ENCODE measurements at regions not wholly inside any gene's neighbourhood (a gene's known extent, or its start where the extent isn't known, plus 50 kb on each side); places are given as distances from the start of the nearest gene placed in this dataset.

- no peak overlapping the region for H3K4me2 ChIP-seq (ENCODE audit: low read depth, low read length, poor library complexity, severe bottlenecking)
- no peak overlapping the region for H2AFZ ChIP-seq (ENCODE audit: low read depth, low read length, severe bottlenecking)
- TF ChIP-seq CTCF (IDR thresholded peaks at IDR 0.05; ENCODE audit: insufficient read depth, low read length, poor library complexity, severe bottlenecking) = no peak
- no peak for TF ChIP-seq EZH2phosphoT487 (conservative IDR thresholded peaks at IDR 0.05; ENCODE audit: low read length)
- H3K4me3 ChIP-seq (ENCODE audit: insufficient read depth, low read length, poor library complexity, severe bottlenecking) = no peak overlapping the region
- H3K27me3 ChIP-seq (ENCODE audit: low read length) = no peaks in the 10 kb centered on the region
- H3K9me3 ChIP-seq (ENCODE audit: insufficient read depth, low read length) = no peaks in the 10 kb centered on the region
- H4K20me1 ChIP-seq (ENCODE audit: low read depth, low read length) = no peaks in the 10 kb centered on the region
- H3K79me2 ChIP-seq (ENCODE audit: insufficient read depth, low read length) = no peaks in the 10 kb centered on the region
- no peaks in the 10 kb centered on the region for H3K9me2 ChIP-seq (replicated peaks; ENCODE audit: insufficient read depth, low read length)
- no peaks in the 10 kb centered on the region for H3F3A ChIP-seq (ENCODE audit: insufficient read depth)
- H3K27ac ChIP-seq (ENCODE audit: low read depth, low read length) = no peak overlapping the region
- H3K9ac ChIP-seq (ENCODE audit: low read length) = no peak overlapping the region
- H3K36me3 ChIP-seq (ENCODE audit: low read length) = no peaks in the 10 kb centered on the region
Observed at GRCh38 chr16:5422047-5422446, 324.5 kb upstream of the EEF2KMT start.

GRCh38 chr16:5416013-5416412 lies 318.4 kb upstream of the EEF2KMT start:
- TF ChIP-seq CTCF (IDR thresholded peaks at IDR 0.05; ENCODE audit: insufficient read depth, low read length, poor library complexity, severe bottlenecking) = no peak
- no peak overlapping the region for H3K4me2 ChIP-seq (ENCODE audit: low read depth, low read length, poor library complexity, severe bottlenecking)
- no peak overlapping the region for H3K27ac ChIP-seq (ENCODE audit: low read depth, low read length)
- no peaks in the 10 kb centered on the region for H3F3A ChIP-seq (ENCODE audit: insufficient read depth)
- H3K36me3 ChIP-seq (ENCODE audit: low read length) = no peaks in the 10 kb centered on the region
- no peaks in the 10 kb centered on the region for H3K9me2 ChIP-seq (replicated peaks; ENCODE audit: insufficient read depth, low read length)
- no peaks in the 10 kb centered on the region for H3K27me3 ChIP-seq (ENCODE audit: low read length)
- H4K20me1 ChIP-seq (ENCODE audit: low read depth, low read length) = no peaks in the 10 kb centered on the region
- H3K4me3 ChIP-seq (ENCODE audit: insufficient read depth, low read length, poor library complexity, severe bottlenecking) = no peak overlapping the region
- H2AFZ ChIP-seq (ENCODE audit: low read depth, low read length, severe bottlenecking) = no peak overlapping the region
- H3K9ac ChIP-seq (ENCODE audit: low read length) = no peak overlapping the region
- no peaks in the 10 kb centered on the region for H3K79me2 ChIP-seq (ENCODE audit: insufficient read depth, low read length)
- no peaks in the 10 kb centered on the region for H3K9me3 ChIP-seq (ENCODE audit: insufficient read depth, low read length)

GRCh38 chr16:5415123-5415522 lies 317.5 kb upstream of the EEF2KMT start:
- H3K9me2 ChIP-seq (replicated peaks; ENCODE audit: insufficient read depth, low read length) = no peaks in the 10 kb centered on the region
- TF ChIP-seq CTCF (IDR thresholded peaks at IDR 0.05; ENCODE audit: insufficient read depth, low read length, poor library complexity, severe bottlenecking) = no peak
- no peak for TF ChIP-seq EZH2phosphoT487 (conservative IDR thresholded peaks at IDR 0.05; ENCODE audit: low read length)
- no peaks in the 10 kb centered on the region for H3K9me3 ChIP-seq (ENCODE audit: insufficient read depth, low read length)
- no peak overlapping the region for H3K27ac ChIP-seq (ENCODE audit: low read depth, low read length)
- no peak overlapping the region for H3K4me2 ChIP-seq (ENCODE audit: low read depth, low read length, poor library complexity, severe bottlenecking)
- H3K27me3 ChIP-seq (ENCODE audit: low read length) = no peaks in the 10 kb centered on the region
- H3F3A ChIP-seq (ENCODE audit: insufficient read depth) = no peaks in the 10 kb centered on the region
- no peaks in the 10 kb centered on the region for H3K36me3 ChIP-seq (ENCODE audit: low read length)
- H3K79me2 ChIP-seq (ENCODE audit: insufficient read depth, low read length) = no peaks in the 10 kb centered on the region
- no peak overlapping the region for H3K9ac ChIP-seq (ENCODE audit: low read length)
- no peak overlapping the region for H3K4me3 ChIP-seq (ENCODE audit: insufficient read depth, low read length, poor library complexity, severe bottlenecking)
- no peak overlapping the region for H2AFZ ChIP-seq (ENCODE audit: low read depth, low read length, severe bottlenecking)
- H4K20me1 ChIP-seq (ENCODE audit: low read depth, low read length) = no peaks in the 10 kb centered on the region

- Histone ChIP-seq H3K27me3 (ENCODE audit: low read length) (no peaks in the 10 kb centered on the region), H3K79me2 (ENCODE audit: insufficient read depth, low read length) (no peaks in the 10 kb centered on the region), H3K9me3 (ENCODE audit: insufficient read depth, low read length) (no peaks in the 10 kb centered on the region), H3K27ac (ENCODE audit: low read depth, low read length) (no peak overlapping the region), H3F3A (ENCODE audit: insufficient read depth) (no peaks in the 10 kb centered on the region), H3K9ac (ENCODE audit: low read length) (no peak overlapping the region), H3K4me2 (ENCODE audit: low read depth, low read length, poor library complexity, severe bottlenecking) (no peak overlapping the region), H2AFZ (ENCODE audit: low read depth, low read length, severe bottlenecking) (no peak overlapping the region), H3K4me3 (ENCODE audit: insufficient read depth, low read length, poor library complexity, severe bottlenecking) (no peak overlapping the region), H3K9me2 (replicated peaks; ENCODE audit: insufficient read depth, low read length) (no peaks in the 10 kb centered on the region), H3K36me3 (ENCODE audit: low read length) (no peaks in the 10 kb centered on the region), H4K20me1 (ENCODE audit: low read depth, low read length) (no peaks in the 10 kb centered on the region)
- TF ChIP-seq CTCF (IDR thresholded peaks at IDR 0.05; ENCODE audit: insufficient read depth, low read length, poor library complexity, severe bottlenecking) (no peak), EZH2phosphoT487 (conservative IDR thresholded peaks at IDR 0.05; ENCODE audit: low read length) (no peak)
Observed at GRCh38 chr16:5412731-5413130, 315.1 kb upstream of the EEF2KMT start.

All from SU-DHL-6 (cell line).